ENCODE measurements at regions not wholly inside any gene's neighbourhood (a gene's known extent, or its start where the extent isn't known, plus 50 kb on each side); places are given as distances from the start of the nearest gene placed in this dataset.

GRCh38 chr18:43482136-43482535 lies 204.8 kb upstream of the SYT4 start:
- H4K8ac ChIP-seq (ENCODE audit: low read depth, low read length): no peak overlapping the region
- no peak overlapping the region for H3K14ac ChIP-seq (ENCODE audit: low read length)
- no CpG with 5 or more reads among the region's 14 CpGs for WGBS, 2 donors (ENCODE audit: extremely low coverage in 2 of 2, insufficient read length in 2 of 2, insufficient replicate concordance in 1 of 2)
- H3K4me1 ChIP-seq (ENCODE audit: control insufficient read depth in 2 of 2, insufficient read depth in 1 of 2, low read depth in 1 of 2, low read length in 2 of 2): no peaks in the 10 kb centered on the region
- H3K18ac ChIP-seq (ENCODE audit: low read length): no peak overlapping the region
- peaks cover 0 to 3% of the 10 kb centered on the region in 2 donors for H3K36me3 ChIP-seq (replicated peaks in 1 of 2; ENCODE audit: control insufficient read depth in 2 of 2, insufficient read depth in 2 of 2, low read length in 2 of 2)
- H4K91ac ChIP-seq (ENCODE audit: low read depth, low read length, poor library complexity): no peak overlapping the region
- H3K9ac ChIP-seq (ENCODE audit: low read depth, low read length, poor library complexity): no peak overlapping the region
- no peak overlapping the region for H3K4me3 ChIP-seq (ENCODE audit: low read length in 2 of 2)
- H3K9me3 ChIP-seq (replicated peaks in 1 of 2; ENCODE audit: control insufficient read depth in 2 of 2, insufficient read depth in 1 of 2, low read depth in 1 of 2, low read length in 2 of 2): peaks cover 11 to 12% of the 10 kb centered on the region in 2 donors
- H2BK15ac ChIP-seq (ENCODE audit: low read length): no peak overlapping the region
- H3K27me3 ChIP-seq (ENCODE audit: control insufficient read depth in 3 of 3, insufficient read depth in 3 of 3, low read depth in 1 of 3, low read length in 3 of 3): no peaks in the 10 kb centered on the region
- DNase-seq (ENCODE audit: low spot score): no peak
- no peak overlapping the region for H3K27ac ChIP-seq (replicated peaks; ENCODE audit: low read length)
- H3K79me1 ChIP-seq (ENCODE audit: low read depth, low read length): no peaks in the 10 kb centered on the region
- no peak overlapping the region for H2BK12ac ChIP-seq (ENCODE audit: low read length)
- no peak overlapping the region for H2AK5ac ChIP-seq (ENCODE audit: low read depth, low read length)
- H2BK120ac ChIP-seq (ENCODE audit: low read depth, low read length): no peak overlapping the region
- no peak overlapping the region for H3K4ac ChIP-seq (ENCODE audit: low read length)
- no peak overlapping the region for H3K23ac ChIP-seq (ENCODE audit: low read depth, low read length, poor library complexity)
- H3K4me2 ChIP-seq (ENCODE audit: insufficient read depth, low read length, poor library complexity, severe bottlenecking): no peak overlapping the region
- no peak overlapping the region for H2BK5ac ChIP-seq (ENCODE audit: low read length)
- no peak overlapping the region for H2AFZ ChIP-seq (ENCODE audit: low read length)

- H3K4me1 ChIP-seq (ENCODE audit: control insufficient read depth in 2 of 2, insufficient read depth in 1 of 2, low read depth in 1 of 2, low read length in 2 of 2): no peaks in the 10 kb centered on the region
- H2BK15ac ChIP-seq (ENCODE audit: low read length): no peak overlapping the region
Observed at GRCh38 chr18:43482600-43482999, 205.3 kb upstream of the SYT4 start.

GRCh38 chr18:43484710-43485109 lies 207.4 kb upstream of the SYT4 start:
- H3K79me1 ChIP-seq (ENCODE audit: low read depth, low read length): no peaks in the 10 kb centered on the region
- H2BK15ac ChIP-seq (ENCODE audit: low read length): no peak overlapping the region
- no CpG with 5 or more reads among the region's 1 CpG for WGBS, 2 donors (ENCODE audit: extremely low coverage in 2 of 2, insufficient read length in 2 of 2, insufficient replicate concordance in 1 of 2)
- H2BK5ac ChIP-seq (ENCODE audit: low read length): no peak overlapping the region
- no peak overlapping the region for H3K27ac ChIP-seq (replicated peaks; ENCODE audit: low read length)
- H3K9ac ChIP-seq (ENCODE audit: low read depth, low read length, poor library complexity): no peak overlapping the region
- H2AFZ ChIP-seq (ENCODE audit: low read length): no peak overlapping the region
- H2BK12ac ChIP-seq (ENCODE audit: low read length): no peak overlapping the region
- H3K27me3 ChIP-seq (ENCODE audit: control insufficient read depth in 3 of 3, insufficient read depth in 3 of 3, low read depth in 1 of 3, low read length in 3 of 3): no peaks in the 10 kb centered on the region
- H3K9me3 ChIP-seq (replicated peaks in 1 of 2; ENCODE audit: control insufficient read depth in 2 of 2, insufficient read depth in 1 of 2, low read depth in 1 of 2, low read length in 2 of 2): peaks cover 11 to 12% of the 10 kb centered on the region in 2 donors
- no peak overlapping the region for H3K4me2 ChIP-seq (ENCODE audit: insufficient read depth, low read length, poor library complexity, severe bottlenecking)
- H3K14ac ChIP-seq (ENCODE audit: low read length): no peak overlapping the region
- H3K4ac ChIP-seq (ENCODE audit: low read length): no peak overlapping the region
- H4K8ac ChIP-seq (ENCODE audit: low read depth, low read length): no peak overlapping the region
- no peak overlapping the region for H3K23ac ChIP-seq (ENCODE audit: low read depth, low read length, poor library complexity)
- no peak overlapping the region for H3K18ac ChIP-seq (ENCODE audit: low read length)
- no peak overlapping the region for H4K91ac ChIP-seq (ENCODE audit: low read depth, low read length, poor library complexity)
- H3K4me3 ChIP-seq (ENCODE audit: low read length in 2 of 2): no peak overlapping the region
- no peak for DNase-seq (ENCODE audit: low spot score)
- H2BK120ac ChIP-seq (ENCODE audit: low read depth, low read length): no peak overlapping the region
- peaks cover 0 to 3% of the 10 kb centered on the region in 2 donors for H3K36me3 ChIP-seq (replicated peaks in 1 of 2; ENCODE audit: control insufficient read depth in 2 of 2, insufficient read depth in 2 of 2, low read length in 2 of 2)
- H3K4me1 ChIP-seq (ENCODE audit: control insufficient read depth in 2 of 2, insufficient read depth in 1 of 2, low read depth in 1 of 2, low read length in 2 of 2): no peaks in the 10 kb centered on the region
- H2AK5ac ChIP-seq (ENCODE audit: low read depth, low read length): no peak overlapping the region

More at GRCh38 chr18:43482600-43482999, 205.3 kb upstream of the SYT4 start:
- no peak overlapping the region for H2AFZ ChIP-seq (ENCODE audit: low read length)
- H3K23ac ChIP-seq (ENCODE audit: low read depth, low read length, poor library complexity): no peak overlapping the region
- no peak overlapping the region for H3K4me3 ChIP-seq (ENCODE audit: low read length in 2 of 2)
- H2BK12ac ChIP-seq (ENCODE audit: low read length): no peak overlapping the region
- H2BK5ac ChIP-seq (ENCODE audit: low read length): no peak overlapping the region
- H2BK120ac ChIP-seq (ENCODE audit: low read depth, low read length): no peak overlapping the region
- WGBS, 2 donors (ENCODE audit: extremely low coverage in 2 of 2, insufficient read length in 2 of 2, insufficient replicate concordance in 1 of 2): no CpG with 5 or more reads among the region's 14 CpGs
- H3K27me3 ChIP-seq (ENCODE audit: control insufficient read depth in 3 of 3, insufficient read depth in 3 of 3, low read depth in 1 of 3, low read length in 3 of 3): no peaks in the 10 kb centered on the region
- DNase-seq (ENCODE audit: low spot score): no peak
- no peak overlapping the region for H4K8ac ChIP-seq (ENCODE audit: low read depth, low read length)
- no peak overlapping the region for H3K9ac ChIP-seq (ENCODE audit: low read depth, low read length, poor library complexity)
- H3K4me2 ChIP-seq (ENCODE audit: insufficient read depth, low read length, poor library complexity, severe bottlenecking): no peak overlapping the region
- peaks cover 11 to 12% of the 10 kb centered on the region in 2 donors for H3K9me3 ChIP-seq (replicated peaks in 1 of 2; ENCODE audit: control insufficient read depth in 2 of 2, insufficient read depth in 1 of 2, low read depth in 1 of 2, low read length in 2 of 2)
- H3K36me3 ChIP-seq (replicated peaks in 1 of 2; ENCODE audit: control insufficient read depth in 2 of 2, insufficient read depth in 2 of 2, low read length in 2 of 2): peaks cover 0 to 3% of the 10 kb centered on the region in 2 donors
- no peaks in the 10 kb centered on the region for H3K79me1 ChIP-seq (ENCODE audit: low read depth, low read length)
- no peak overlapping the region for H2AK5ac ChIP-seq (ENCODE audit: low read depth, low read length)
- H3K18ac ChIP-seq (ENCODE audit: low read length): no peak overlapping the region
- no peak overlapping the region for H3K4ac ChIP-seq (ENCODE audit: low read length)
- H3K14ac ChIP-seq (ENCODE audit: low read length): no peak overlapping the region
- H4K91ac ChIP-seq (ENCODE audit: low read depth, low read length, poor library complexity): no peak overlapping the region
- H3K27ac ChIP-seq (replicated peaks; ENCODE audit: low read length): no peak overlapping the region

GRCh38 chr18:43485545-43485963 lies 208.3 kb upstream of the SYT4 start:
- H2BK120ac ChIP-seq (ENCODE audit: low read depth, low read length): no peak overlapping the region
- peaks cover 0 to 3% of the 10 kb centered on the region in 2 donors for H3K36me3 ChIP-seq (replicated peaks in 1 of 2; ENCODE audit: control insufficient read depth in 2 of 2, insufficient read depth in 2 of 2, low read length in 2 of 2)
- no peak overlapping the region for H2BK15ac ChIP-seq (ENCODE audit: low read length)
- no peaks in the 10 kb centered on the region for H3K4me1 ChIP-seq (ENCODE audit: control insufficient read depth in 2 of 2, insufficient read depth in 1 of 2, low read depth in 1 of 2, low read length in 2 of 2)
- no peaks in the 10 kb centered on the region for H3K27me3 ChIP-seq (ENCODE audit: control insufficient read depth in 3 of 3, insufficient read depth in 3 of 3, low read depth in 1 of 3, low read length in 3 of 3)
- H3K9me3 ChIP-seq (replicated peaks in 1 of 2; ENCODE audit: control insufficient read depth in 2 of 2, insufficient read depth in 1 of 2, low read depth in 1 of 2, low read length in 2 of 2): peaks cover 11 to 12% of the 10 kb centered on the region in 2 donors
- no peak overlapping the region for H3K23ac ChIP-seq (ENCODE audit: low read depth, low read length, poor library complexity)
- DNase-seq (ENCODE audit: low spot score): no peak
- H3K9ac ChIP-seq (ENCODE audit: low read depth, low read length, poor library complexity): no peak overlapping the region
- H3K79me1 ChIP-seq (ENCODE audit: low read depth, low read length): no peaks in the 10 kb centered on the region
- no peak overlapping the region for H3K4ac ChIP-seq (ENCODE audit: low read length)
- no CpG with 5 or more reads among the region's 5 CpGs for WGBS, 2 donors (ENCODE audit: extremely low coverage in 2 of 2, insufficient read length in 2 of 2, insufficient replicate concordance in 1 of 2)
- H4K8ac ChIP-seq (ENCODE audit: low read depth, low read length): no peak overlapping the region
- no peak overlapping the region for H3K18ac ChIP-seq (ENCODE audit: low read length)
- H2AK5ac ChIP-seq (ENCODE audit: low read depth, low read length): no peak overlapping the region
- no peak overlapping the region for H2BK12ac ChIP-seq (ENCODE audit: low read length)
- no peak overlapping the region for H3K14ac ChIP-seq (ENCODE audit: low read length)
- no peak overlapping the region for H2BK5ac ChIP-seq (ENCODE audit: low read length)
- no peak overlapping the region for H3K27ac ChIP-seq (replicated peaks; ENCODE audit: low read length)
- no peak overlapping the region for H4K91ac ChIP-seq (ENCODE audit: low read depth, low read length, poor library complexity)
- H3K4me2 ChIP-seq (ENCODE audit: insufficient read depth, low read length, poor library complexity, severe bottlenecking): no peak overlapping the region
- H2AFZ ChIP-seq (ENCODE audit: low read length): no peak overlapping the region
- H3K4me3 ChIP-seq (ENCODE audit: low read length in 2 of 2): no peak overlapping the region
